GM18498 (cell line): ENCODE measurements at regions not wholly inside any gene's neighbourhood (a gene's known extent, or its start where the extent isn't known, plus 50 kb on each side); places are given as distances from the start of the nearest gene placed in this dataset.
A peak's percentile ranks its signal among the peaks of the same experiment; 100 is the strongest.
"Not testable (repeated sequence)": the region's sequence is repeated elsewhere in the genome, so short reads cannot be mapped to it uniquely, and the experiment has no call there.

ENCODE experiments used
- ATAC-seq: cut with Tn5 transposase; IDR thresholded peaks from one replicate; pipeline ENCODE4 v1.9.1; 2021; ENCODE audit warnings: mild to moderate bottlenecking, moderate library complexity; ENCODE audit not compliant: unreplicated experiment

GRCh38 chr6:62819640-62820039, 391.6 kb upstream of the FKBP1C start:
- no peak for ATAC-seq

- ATAC-seq = no peak
These were observed 402.5 kb upstream of the FKBP1C start for GRCh38 chr6:62808565-62809293.

- no peak for ATAC-seq
These were observed 405.8 kb upstream of the FKBP1C start for GRCh38 chr6:62805431-62805830.

GRCh38 chr6:62803094-62803493, 408.2 kb upstream of the FKBP1C start:
- ATAC-seq = no peak

GRCh38 chr6:62797190-62797589, 414.1 kb upstream of the FKBP1C start:
- no peak for ATAC-seq

- ATAC-seq = peak; percentile 56
These were observed 435.7 kb upstream of the FKBP1C start for GRCh38 chr6:62775427-62776022.

GRCh38 chr6:62766174-62766573, 445.1 kb upstream of the FKBP1C start:
- ATAC-seq = not testable (repeated sequence)

GRCh38 chr6:62764841-62765240, 446.4 kb upstream of the FKBP1C start:
- ATAC-seq = no peak

GRCh38 chr6:62763125-62763912, 447.9 kb upstream of the FKBP1C start:
- ATAC-seq = no peak

GRCh38 chr6:62746968-62747367, 460.9 kb upstream of the KHDRBS2 start:
- ATAC-seq = no peak

- no peak for ATAC-seq
These were observed 460.1 kb upstream of the KHDRBS2 start for GRCh38 chr6:62746161-62746560.

GRCh38 chr6:62740596-62740995, 454.6 kb upstream of the KHDRBS2 start:
- ATAC-seq = no peak

- ATAC-seq = no peak
These were observed 454.1 kb upstream of the KHDRBS2 start for GRCh38 chr6:62740171-62740570.

- no peak for ATAC-seq
These were observed 451.8 kb upstream of the KHDRBS2 start for GRCh38 chr6:62737792-62738191.

GRCh38 chr6:62721408-62721807, 435.4 kb upstream of the KHDRBS2 start:
- no peak for ATAC-seq

- no peak for ATAC-seq
These were observed 430.7 kb upstream of the KHDRBS2 start for GRCh38 chr6:62716719-62717118.

- ATAC-seq = no peak
These were observed 428.1 kb upstream of the KHDRBS2 start for GRCh38 chr6:62714112-62714511.

- ATAC-seq = no peak
These were observed 425.7 kb upstream of the KHDRBS2 start for GRCh38 chr6:62711750-62712149.

GRCh38 chr6:62707914-62708313, 421.9 kb upstream of the KHDRBS2 start:
- ATAC-seq = no peak

GRCh38 chr6:62707156-62707555, 421.1 kb upstream of the KHDRBS2 start:
- ATAC-seq = no peak

- no peak for ATAC-seq
These were observed 397.0 kb upstream of the KHDRBS2 start for GRCh38 chr6:62683063-62683462.

GRCh38 chr6:62681108-62681507, 395.1 kb upstream of the KHDRBS2 start:
- ATAC-seq = no peak
